NCI-H2107 (cell line): ENCODE measurements at regions not wholly inside any gene's neighbourhood (a gene's known extent, or its start where the extent isn't known, plus 50 kb on each side); places are given as distances from the start of the nearest gene placed in this dataset.
"Not testable (repeated sequence)": the region's sequence is repeated elsewhere in the genome, so short reads cannot be mapped to it uniquely, and the experiment has no call there.

Experiments
- DNase-seq: peaks from one replicate; lab custom pipeline; 2025; lab: John Stamatoyannopoulos, UW

- no peak for DNase-seq
Observed at GRCh38 chr14:44453433-44454171, 53.5 kb downstream of the FSCB start.

- not testable (repeated sequence) for DNase-seq
Observed at GRCh38 chr14:44450232-44450631, 56.9 kb downstream of the FSCB start.

- no peak for DNase-seq
Observed at GRCh38 chr14:44449680-44450079, 57.4 kb downstream of the FSCB start.

- DNase-seq: no peak
Observed at GRCh38 chr14:44448951-44449358, 58.1 kb downstream of the FSCB start.

- no peak for DNase-seq
Observed at GRCh38 chr14:44446965-44447364, 60.1 kb downstream of the FSCB start.

- DNase-seq: no peak
Observed at GRCh38 chr14:44444454-44444853, 62.6 kb downstream of the FSCB start.

GRCh38 chr14:44438936-44439335 lies 68.1 kb downstream of the FSCB start:
- no peak for DNase-seq

- DNase-seq: no peak
Observed at GRCh38 chr14:44438221-44438620, 68.9 kb downstream of the FSCB start.

GRCh38 chr14:44436458-44436857 lies 70.6 kb downstream of the FSCB start:
- no peak for DNase-seq

- no peak for DNase-seq
Observed at GRCh38 chr14:44428231-44428945, 78.7 kb downstream of the FSCB start.

GRCh38 chr14:44422699-44423098 lies 84.4 kb downstream of the FSCB start:
- no peak for DNase-seq

GRCh38 chr14:44420226-44420625 lies 86.9 kb downstream of the FSCB start:
- no peak for DNase-seq

GRCh38 chr14:44418856-44419255 lies 88.2 kb downstream of the FSCB start:
- DNase-seq: no peak

- DNase-seq: no peak
Observed at GRCh38 chr14:44417809-44418208, 89.3 kb downstream of the FSCB start.

- no peak for DNase-seq
Observed at GRCh38 chr14:44414646-44415045, 92.4 kb downstream of the FSCB start.

GRCh38 chr14:44412858-44413569 lies 94.1 kb downstream of the FSCB start:
- no peak for DNase-seq

- DNase-seq: no peak
Observed at GRCh38 chr14:44405011-44405486, 102.0 kb downstream of the FSCB start.

GRCh38 chr14:44404599-44404998 lies 102.5 kb downstream of the FSCB start:
- DNase-seq: no peak

GRCh38 chr14:44404036-44404435 lies 103.0 kb downstream of the FSCB start:
- no peak for DNase-seq

- DNase-seq: no peak
Observed at GRCh38 chr14:44403193-44403592, 103.9 kb downstream of the FSCB start.

- DNase-seq: no peak
Observed at GRCh38 chr14:44396226-44396625, 110.9 kb downstream of the FSCB start.

- no peak for DNase-seq
Observed at GRCh38 chr14:44392984-44393383, 114.1 kb downstream of the FSCB start.

GRCh38 chr14:44388306-44388705 lies 118.8 kb downstream of the FSCB start:
- DNase-seq: no peak
